RWPE1 (cell line): ENCODE measurements at regions not wholly inside any gene's neighbourhood (a gene's known extent, or its start where the extent isn't known, plus 50 kb on each side); places are given as distances from the start of the nearest gene placed in this dataset.
"Not testable (repeated sequence)": the region's sequence is repeated elsewhere in the genome, so short reads cannot be mapped to it uniquely, and the experiment has no call there.

ENCODE experiments used
- CTCF ChIA-PET: fragments of 350-600 bp; sonication (Branson Sonifier 250); formaldehyde crosslinking; extraction: SDS; loops from one replicate; lab custom pipeline; 2021; lab: Yijun Ruan, JAX
- POLR2A ChIA-PET: fragments of 400-600 bp; formaldehyde crosslinking; extraction: SDS; loops from one replicate; lab custom pipeline; 2020; ENCODE audit warnings: antibody characterized with exemption; ENCODE audit not compliant: low non-redundant PET; lab: Yijun Ruan, JAX
- DNase-seq: peaks from one replicate; pipeline ENCODE4 v3.0.0; 2012; ENCODE audit warnings: low spot score
- H3K27ac ChIP-seq: fragments of 450-650 bp; 2 replicates; pipeline ENCODE4 v1.5.1; 2017
- CTCF ChIP-seq: fragments of 450-650 bp; conservative IDR thresholded peaks from 2 replicates; pipeline ENCODE4 v1.5.1; 2017; ENCODE audit warnings: low read depth, mild to moderate bottlenecking

- DNase-seq = no peak
- POLR2A ChIA-PET = interaction anchor here (1.5 kb wide), 1 partner anchor 108 kb away, joined by 3 read pairs; no protein-coding TSS in a partner anchor
- peak overlapping the region; percentile 99 for H3K27ac ChIP-seq
- TF ChIP-seq CTCF = no peak
- CTCF ChIA-PET = interaction anchor here (0.6 to 1.7 kb wide), 2 partner anchors 17 to 25 kb away, joined by 4 to 6 read pairs; no protein-coding TSS in a partner anchor
Observed at GRCh38 chr10:124150807-124151417, 57.5 kb upstream of the CHST15 start.

- ChIA-PET CTCF (interaction anchor here (0.6 kb wide), 2 partner anchors 18 to 153 kb away, joined by 5 to 6 read pairs; no protein-coding TSS in a partner anchor), POLR2A (no interaction called here)
- H3K27ac ChIP-seq = no peak overlapping the region
- TF ChIP-seq CTCF = no peak
- no peak for DNase-seq
Observed at GRCh38 chr10:124150189-124150806, 56.9 kb upstream of the CHST15 start.

- POLR2A ChIA-PET = no interaction called here
- TF ChIP-seq CTCF = no peak
- CTCF ChIA-PET = interaction anchor here (0.6 kb wide), 1 partner anchor 153 kb away, joined by 5 read pairs; no protein-coding TSS in a partner anchor
- H3K27ac ChIP-seq = no peak overlapping the region
- DNase-seq = no peak
Observed at GRCh38 chr10:124149189-124150042, 56.0 kb upstream of the CHST15 start.

- CTCF ChIA-PET, H3K27ac ChIP-seq, DNase-seq, POLR2A ChIA-PET: not testable (repeated sequence)
Observed at GRCh38 chr10:124148509-124149188, 55.3 kb upstream of the CHST15 start.

- ChIA-PET POLR2A (no interaction called here), CTCF (no interaction called here)
- no peak for DNase-seq
- no peak for TF ChIP-seq CTCF
- H3K27ac ChIP-seq = no peak overlapping the region
Observed at GRCh38 chr10:124146483-124146882, 53.1 kb upstream of the CHST15 start.

GRCh38 chr10:124145109-124145870 is 51.9 kb upstream of the CHST15 start:
- ChIA-PET CTCF (interaction anchor here (0.5 to 1.3 kb wide), 3 partner anchors 19 to 198 kb away, joined by 4 to 6 read pairs (median 5); no protein-coding TSS in a partner anchor), POLR2A (no interaction called here)
- H3K27ac ChIP-seq = peak overlapping the region; percentile 47
- TF ChIP-seq CTCF = no peak
- no peak for DNase-seq
